ENCODE measurements at regions not wholly inside any gene's neighbourhood (a gene's known extent, or its start where the extent isn't known, plus 50 kb on each side); places are given as distances from the start of the nearest gene placed in this dataset.

DNA sequence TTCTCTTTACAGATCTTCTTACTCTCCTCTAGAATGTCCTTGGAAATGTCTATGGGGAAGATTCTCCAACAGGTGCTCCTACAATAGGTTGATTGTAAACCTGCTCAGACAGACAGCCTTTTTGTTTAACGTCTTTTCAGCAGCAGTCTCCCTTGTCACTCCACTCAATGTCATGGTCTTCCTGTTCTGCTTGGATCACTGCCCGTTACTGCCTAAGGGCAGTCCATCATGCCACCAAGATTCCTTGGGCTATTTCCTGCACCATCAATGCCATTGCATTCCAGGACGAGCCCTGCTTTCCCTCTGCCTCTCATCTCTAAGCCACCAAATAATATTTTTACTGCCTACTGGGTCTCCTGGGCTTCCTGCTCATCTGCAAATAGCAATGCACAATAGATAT is 97.4 kb upstream of the GALNT5 start:
- in situ Hi-C loops (cut with MboI) (no loop called here), intact Hi-C loops (cut with micrococcal nuclease; ENCODE audit: unreplicated experiment) (no loop called here)
- Histone ChIP-seq H3K36me3 (ENCODE audit: control insufficient read depth in 2 of 2, insufficient read depth in 2 of 2, low read length in 1 of 2) (no peaks in the 10 kb centered on the region), H2AFZ (ENCODE audit: control insufficient read depth, low read depth, low read length) (no peak overlapping the region), H4K20me1 (ENCODE audit: control insufficient read depth, insufficient read depth) (no peaks in the 10 kb centered on the region), H3K9me3 (replicated peaks; ENCODE audit: control insufficient read depth, insufficient read depth, low read length) (no peaks in the 10 kb centered on the region; the same call in 1 of the 3 replicates), H3K9ac (ENCODE audit: control insufficient read depth, insufficient read depth, low read length) (no peak overlapping the region), H3K4me1 (ENCODE audit: control insufficient read depth, insufficient read depth, low read length) (no peaks in the 10 kb centered on the region), H3K4me3 (no peak overlapping the region), H3K27me3 (replicated peaks in 1 of 2; ENCODE audit: control insufficient read depth in 2 of 2, insufficient read depth in 2 of 2, low read length in 1 of 2) (no peaks in the 10 kb centered on the region; a peak in 2 of 4 replicates), H3K4me2 (ENCODE audit: control insufficient read depth, insufficient read depth) (no peak overlapping the region), H3K79me2 (ENCODE audit: control insufficient read depth, insufficient read depth, low read length) (no peaks in the 10 kb centered on the region), H3K27ac (ENCODE audit: control insufficient read depth, insufficient read depth) (no peak overlapping the region)
- ChIA-PET RAD21 (ENCODE audit: unreplicated experiment) (no interaction called here), CTCF (interaction anchor here (1.0 kb wide), 1 partner anchor 33 kb away, joined by 3 read pairs; no protein-coding TSS in a partner anchor), SMC1A (ENCODE audit: uncharacterized antibody, unreplicated experiment) (no interaction called here), POLR2A (no interaction called here)
- DNase-seq (ENCODE audit: low read depth, low spot score) (no peak), ATAC-seq (no peak), FAIRE-seq (no peak)
- WGBS (ENCODE audit: insufficient coverage, insufficient replicate concordance, low lambda C conversion rate, missing lambda C conversion rate), result 13% methylated on average over 3 of the region's 3 CpGs
- BruUV-seq (replicated peaks), result no TSS peak
- TF ChIP-seq SMARCA5 (IDR thresholded peaks at IDR 0.05) (no peak), KDM1A (IDR thresholded peaks at IDR 0.05; ENCODE audit: borderline replicate concordance) (no peak), MYB (IDR thresholded peaks at IDR 0.05; ENCODE audit: borderline replicate concordance, low read depth, low read length) (no peak), SREBF1 (IDR thresholded peaks at IDR 0.05; ENCODE audit: low read length) (no peak), NR2C1 (IDR thresholded peaks at IDR 0.05) (no peak), HCFC1 (IDR thresholded peaks at IDR 0.05; ENCODE audit: low read length) (no peak), MEF2A (IDR thresholded peaks at IDR 0.05; ENCODE audit: insufficient read depth, low read depth, low read length) (no peak)

DNA sequence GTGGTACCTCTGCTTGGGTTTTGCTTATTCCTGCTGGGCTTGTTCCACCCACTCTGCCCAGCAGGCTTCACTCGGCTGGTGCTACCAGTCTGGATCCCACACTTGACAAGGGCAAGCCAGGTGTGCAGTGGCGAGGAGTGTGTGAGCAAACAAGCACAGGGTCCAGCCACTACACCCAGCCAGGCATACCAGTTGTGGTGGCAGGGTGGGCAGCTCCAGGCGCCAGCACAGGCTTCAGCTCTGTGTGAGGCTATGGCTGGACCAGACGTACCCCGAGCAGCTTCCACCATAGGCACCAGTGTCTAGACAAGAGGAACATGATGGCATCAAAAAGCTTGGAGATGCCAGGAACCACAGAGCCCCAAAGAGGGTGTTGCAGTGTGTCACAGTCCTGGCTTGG is 93.1 kb upstream of the GALNT5 start:
- ATAC-seq, result no peak
- RAD21 ChIA-PET (ENCODE audit: unreplicated experiment), result no interaction called here
- H3K4me1 ChIP-seq (ENCODE audit: control insufficient read depth, insufficient read depth, low read length), result no peaks in the 10 kb centered on the region
- FAIRE-seq, result no peak
- H3K36me3 ChIP-seq (ENCODE audit: control insufficient read depth in 2 of 2, insufficient read depth in 2 of 2, low read length in 1 of 2), result no peaks in the 10 kb centered on the region
- DNase-seq (ENCODE audit: low read depth, low spot score), result no peak
- H3K9ac ChIP-seq (ENCODE audit: control insufficient read depth, insufficient read depth, low read length), result no peak overlapping the region
- POLR2A ChIA-PET, result no interaction called here
- H3K27ac ChIP-seq (ENCODE audit: control insufficient read depth, insufficient read depth), result no peak overlapping the region
- CTCF ChIA-PET, result interaction anchor here (1.4 kb wide), 1 partner anchor 14 kb away, joined by 3 read pairs; no protein-coding TSS in a partner anchor
- SMC1A ChIA-PET (ENCODE audit: uncharacterized antibody, unreplicated experiment), result interaction anchor here (1.4 to 1.7 kb wide), 2 partner anchors 29 to 83 kb away, joined by 4 read pairs; no protein-coding TSS in a partner anchor
- H3K4me3 ChIP-seq, result no peak overlapping the region
- intact Hi-C loops (cut with micrococcal nuclease; ENCODE audit: unreplicated experiment) (no loop called here), in situ Hi-C loops (cut with MboI) (no loop called here)
- BruUV-seq (replicated peaks), result no TSS peak
- H2AFZ ChIP-seq (ENCODE audit: control insufficient read depth, low read depth, low read length), result no peak overlapping the region
- H3K4me2 ChIP-seq (ENCODE audit: control insufficient read depth, insufficient read depth), result no peak overlapping the region
- no peaks in the 10 kb centered on the region for H3K79me2 ChIP-seq (ENCODE audit: control insufficient read depth, insufficient read depth, low read length)
- H3K27me3 ChIP-seq (replicated peaks in 1 of 2; ENCODE audit: control insufficient read depth in 2 of 2, insufficient read depth in 2 of 2, low read length in 1 of 2), result no peaks in the 10 kb centered on the region
- no peaks in the 10 kb centered on the region for H4K20me1 ChIP-seq (ENCODE audit: control insufficient read depth, insufficient read depth)
- H3K9me3 ChIP-seq (replicated peaks; ENCODE audit: control insufficient read depth, insufficient read depth, low read length), result no peaks in the 10 kb centered on the region; the same call in 1 of the 3 replicates
- WGBS (ENCODE audit: insufficient coverage, insufficient replicate concordance, low lambda C conversion rate, missing lambda C conversion rate), result 42% methylated on average over 5 of the region's 5 CpGs
- TF ChIP-seq NRF1 (conservative IDR thresholded peaks at IDR 0.05; ENCODE audit: low read depth, low read length), result no peak
- TF ChIP-seq RCOR1 (conservative IDR thresholded peaks at IDR 0.05; ENCODE audit: low read depth, low read length), result no peak
- no peak for TF ChIP-seq RUNX3 (IDR thresholded peaks at IDR 0.05; ENCODE audit: low read length)
- TF ChIP-seq PML (IDR thresholded peaks at IDR 0.05; ENCODE audit: low read length), result no peak
- no peak for TF ChIP-seq DPF2 (IDR thresholded peaks at IDR 0.05)
- TF ChIP-seq, protein P1, sequence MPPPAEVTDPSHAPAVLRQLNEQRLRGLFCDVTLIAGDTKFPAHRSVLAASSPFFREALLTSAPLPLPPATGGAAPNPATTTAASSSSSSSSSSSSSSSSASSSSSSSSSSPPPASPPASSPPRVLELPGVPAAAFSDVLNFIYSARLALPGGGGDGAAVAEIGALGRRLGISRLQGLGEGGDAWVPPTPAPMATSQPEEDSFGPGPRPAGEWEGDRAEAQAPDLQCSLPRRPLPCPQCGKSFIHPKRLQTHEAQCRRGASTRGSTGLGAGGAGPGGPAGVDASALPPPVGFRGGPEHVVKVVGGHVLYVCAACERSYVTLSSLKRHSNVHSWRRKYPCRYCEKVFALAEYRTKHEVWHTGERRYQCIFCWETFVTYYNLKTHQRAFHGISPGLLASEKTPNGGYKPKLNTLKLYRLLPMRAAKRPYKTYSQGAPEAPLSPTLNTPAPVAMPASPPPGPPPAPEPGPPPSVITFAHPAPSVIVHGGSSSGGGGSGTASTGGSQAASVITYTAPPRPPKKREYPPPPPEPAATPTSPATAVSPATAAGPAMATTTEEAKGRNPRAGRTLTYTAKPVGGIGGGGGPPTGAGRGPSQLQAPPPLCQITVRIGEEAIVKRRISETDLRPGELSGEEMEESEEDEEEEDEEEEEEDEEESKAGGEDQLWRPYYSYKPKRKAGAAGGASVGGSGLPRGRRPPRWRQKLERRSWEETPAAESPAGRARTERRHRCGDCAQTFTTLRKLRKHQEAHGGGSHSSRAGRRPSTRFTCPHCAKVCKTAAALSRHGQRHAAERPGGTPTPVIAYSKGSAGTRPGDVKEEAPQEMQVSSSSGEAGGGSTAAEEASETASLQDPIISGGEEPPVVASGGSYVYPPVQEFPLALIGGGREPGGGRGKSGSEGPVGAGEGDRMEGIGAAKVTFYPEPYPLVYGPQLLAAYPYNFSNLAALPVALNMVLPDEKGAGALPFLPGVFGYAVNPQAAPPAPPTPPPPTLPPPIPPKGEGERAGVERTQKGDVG (CRISPR knock-in tag; IDR thresholded peaks at IDR 0.05), result no peak
- no peak for TF ChIP-seq RFX5 (IDR thresholded peaks at IDR 0.05; ENCODE audit: low read depth, low read length)
